K562 (cell line): ENCODE measurements at regions not wholly inside any gene's neighbourhood (a gene's known extent, or its start where the extent isn't known, plus 50 kb on each side); places are given as distances from the start of the nearest gene placed in this dataset.

Source experiments
- ATAC-seq: fragments of 200-7000 bp; cut with Tn5 transposase; 3 replicates; pipeline ENCODE4 v1.9.1; 2020; ENCODE audit warnings: moderate library complexity
- BruUV-seq: library from RNA; stranded (reverse); fragments of 400-500 nt; replicated peaks from 2 replicates; lab custom pipeline; 2021; lab: Mats Ljungman, UMichigan
- CTCF ChIA-PET: fragments of 300-600 bp; formaldehyde crosslinking; extraction: SDS; loops from one replicate; lab custom pipeline; 2021; ENCODE audit warnings: low intra/inter-chr PET ratio; lab: Yijun Ruan, JAX
- POLR2A ChIA-PET: fragments of 300-600, 350-650 bp; sonication (Branson Sonifier 250); formaldehyde crosslinking; extraction: SDS; loops from one replicate; lab custom pipeline; 2021; ENCODE audit warnings: antibody characterized with exemption, inconsistent platforms; lab: Yijun Ruan, JAX
- DNase-seq, 4 experiments: peaks; one replicate each; pipeline versions ENCODE4 v3.0.0 to v3.0.0-alpha.2; 2011 to 2018; ENCODE audit warnings: low spot score in 3 of 4, mixed read lengths in 3 of 4; ENCODE audit errors: extremely low read depth in 1 of 4
- FAIRE-seq: peaks from 2 replicates; lab custom pipeline; 2011; peaks lifted over from hg19 to GRCh38; lab: Jason Lieb, UNC
- H2AFZ ChIP-seq: 2 replicates; pipeline ENCODE4 v1.6.0; 2011; ENCODE audit warnings: low read depth, low read length, control low read depth, inconsistent platforms
- H3K27ac ChIP-seq: fragments of 200-600 bp; 3 replicates; pipeline ENCODE4 v1.8.0; 2011; ENCODE audit warnings: low read depth, mild to moderate bottlenecking, control low read depth, inconsistent platforms, low read length, moderate library complexity, mixed read lengths; ENCODE audit errors: extremely low read depth
- H3K27me3 ChIP-seq, 2 experiments: fragments of 300-600 bp in 1 of 2; 2 replicates in 1 of 2; 3 replicates in 1 of 2; pipeline versions ENCODE4 v1.6.0 to v1.8.0; 2011; ENCODE audit warnings: inconsistent platforms in 2 of 2, low read length in 2 of 2, mild to moderate bottlenecking in 1 of 2, mixed read lengths in 1 of 2, moderate library complexity in 1 of 2; ENCODE audit not compliant: control insufficient read depth in 2 of 2, insufficient read depth in 2 of 2
- H3K36me3 ChIP-seq: fragments of 300-600 bp; 3 replicates; pipeline ENCODE4 v1.8.0; 2011; ENCODE audit warnings: mild to moderate bottlenecking, low read length, inconsistent platforms; ENCODE audit not compliant: control insufficient read depth, insufficient read depth
- H3K4me1 ChIP-seq, 2 experiments: fragments of 200-600 bp in 1 of 2; replicated peaks in 1 of 2; 2 replicates in 1 of 2; 3 replicates in 1 of 2; pipeline versions ENCODE4 v1.5.1 to v1.8.0; 2011; ENCODE audit warnings: inconsistent platforms in 2 of 2, low read length in 2 of 2, mild to moderate bottlenecking in 1 of 2, mixed read lengths in 1 of 2, moderate library complexity in 1 of 2; ENCODE audit not compliant: control insufficient read depth in 2 of 2, insufficient read depth in 2 of 2
- H3K4me2 ChIP-seq: 2 replicates; pipeline ENCODE4 v1.6.1; 2011; ENCODE audit warnings: low read length, control low read depth, inconsistent platforms, mixed read lengths; ENCODE audit not compliant: insufficient read depth
- H3K4me3 ChIP-seq: fragments of 200-600 bp; sonication (generic), shearing (Covaris generic); 2 replicates; pipeline ENCODE4 v1.5.1; 2016; ENCODE audit warnings: control low read depth, inconsistent platforms
- H3K79me2 ChIP-seq: fragments of 200-600 bp; 3 replicates; pipeline ENCODE4 v1.8.0; 2011; ENCODE audit warnings: low read length, inconsistent platforms; ENCODE audit not compliant: control insufficient read depth, insufficient read depth
- H3K9ac ChIP-seq, 2 experiments: 2 replicates each; pipeline versions ENCODE4 v1.6.0 to v1.6.1; 2011; ENCODE audit warnings: low read depth in 2 of 2, low read length in 2 of 2, control low read depth in 1 of 2, inconsistent platforms in 1 of 2, mild to moderate bottlenecking in 1 of 2, mixed read lengths in 1 of 2; ENCODE audit not compliant: insufficient read depth in 1 of 2
- H3K9me1 ChIP-seq: one replicate; pipeline ENCODE4 v1.6.0; 2011; ENCODE audit warnings: inconsistent platforms, mild to moderate bottlenecking, low read length, moderate library complexity; ENCODE audit not compliant: control insufficient read depth, insufficient read depth
- H3K9me3 ChIP-seq: replicated peaks from 2 replicates; pipeline ENCODE4 v1.5.1; 2011; ENCODE audit warnings: low read depth, low read length, inconsistent platforms; ENCODE audit not compliant: control insufficient read depth, insufficient read depth
- H4K20me1 ChIP-seq: replicated peaks from 2 replicates; pipeline ENCODE4 v1.6.1; 2011; ENCODE audit warnings: low read length, inconsistent platforms, mixed read lengths; ENCODE audit not compliant: control insufficient read depth, insufficient read depth
- CBFA2T3 ChIP-seq: fragments of 450-650 bp; IDR thresholded peaks from 2 replicates; pipeline ENCODE4 v1.6.1; 2017
- CCAR2 ChIP-seq: fragments of 200-400 bp; formaldehyde crosslinking; IDR thresholded peaks from 2 replicates; pipeline ENCODE4 v1.6.1; 2017; ENCODE audit warnings: mild to moderate bottlenecking, low read depth, low read length
- CREB1 ChIP-seq, 2 experiments: sonication (generic) in 1 of 2; formaldehyde crosslinking in 1 of 2; IDR thresholded peaks; 2 replicates each; pipeline versions ENCODE4 v1.6.1 to v1.8.0; 2012 to 2022; ENCODE audit warnings: inconsistent platforms in 1 of 2, mild to moderate bottlenecking in 1 of 2, missing genetic modification reagents in 1 of 2, moderate library complexity in 1 of 2
- HNRNPLL ChIP-seq: fragments of 200-400 bp; formaldehyde crosslinking; IDR thresholded peaks from 2 replicates; pipeline ENCODE4 v1.6.1; 2017; ENCODE audit warnings: low read length, low read depth, mild to moderate bottlenecking; ENCODE audit not compliant: poor library complexity, severe bottlenecking
- NCOA1 ChIP-seq: fragments of 450-650 bp; IDR thresholded peaks from 2 replicates; pipeline ENCODE4 v1.6.1; 2016; ENCODE audit warnings: low read depth
- RBM17 ChIP-seq: fragments of 200-400 bp; formaldehyde crosslinking; IDR thresholded peaks from 2 replicates; pipeline ENCODE4 v1.6.1; 2017; ENCODE audit warnings: low read depth, mild to moderate bottlenecking, low read length, borderline replicate concordance
- SMAD1 ChIP-seq: fragments of 150-350 bp; IDR thresholded peaks from 2 replicates; pipeline ENCODE4 v1.6.1; 2014; ENCODE audit warnings: low read length, low read depth; ENCODE audit not compliant: partially characterized antibody
- SRSF3 ChIP-seq: fragments of 200-400 bp; formaldehyde crosslinking; IDR thresholded peaks from 2 replicates; pipeline ENCODE4 v1.6.1; 2016; ENCODE audit warnings: mild to moderate bottlenecking, low read length, moderate library complexity; ENCODE audit not compliant: insufficient read depth
- TEAD4 ChIP-seq, 2 experiments: sonication (generic) in 1 of 2; formaldehyde crosslinking in 1 of 2; IDR thresholded peaks; 2 replicates each; pipeline versions ENCODE4 v1.6.1 to v1.8.0; 2012 to 2022; ENCODE audit warnings: borderline replicate concordance in 1 of 2, inconsistent platforms in 1 of 2, low read length in 1 of 2, mild to moderate bottlenecking in 1 of 2, missing genetic modification reagents in 1 of 2
- U2AF1 ChIP-seq: fragments of 200-400 bp; formaldehyde crosslinking; optimal IDR thresholded peaks from 2 replicates; pipeline ENCODE3; 2017; ENCODE audit warnings: mild to moderate bottlenecking, low read depth, low read length, moderate library complexity
- ZNF121 ChIP-seq: sonication (generic); formaldehyde crosslinking; conservative IDR thresholded peaks from 2 replicates; pipeline ENCODE4 v1.8.0; 2022; ENCODE audit warnings: missing genetic modification reagents
- ZNF124 ChIP-seq: sonication (generic); formaldehyde crosslinking; IDR thresholded peaks from 2 replicates; pipeline ENCODE4 v1.8.1; 2022; ENCODE audit warnings: missing genetic modification reagents
- ZNF134 ChIP-seq: fragments of 250-450 bp; sonication (Bioruptor Pico); conservative IDR thresholded peaks from 2 replicates; pipeline ENCODE4 v1.4.0; 2020
- WGBS: fragments of 100-300 bp; shearing (Covaris generic); methylation state at CpG from one replicate; pipeline ENCODE4 v1.1.6; 2016; ENCODE audit warnings: low coverage, mixed read lengths; ENCODE audit not compliant: insufficient coverage; ENCODE audit errors: missing lambda C conversion rate; 5-methylcytosine and 5-hydroxymethylcytosine counted together
- in situ Hi-C: fragments of 300-500 bp; cut with MboI; formaldehyde crosslinking; loops from 4 replicates; pipeline ENCODE4 v1.15.0; 2018; ENCODE audit warnings: inconsistent platforms, mixed read lengths
- intact Hi-C: fragments of 100-400 bp; cut with micrococcal nuclease; formaldehyde crosslinking; loops from 2 replicates; pipeline ENCODE4 v1.14.2; 2022
- TF ChIP-seq, protein P1 (sequence below), 2 experiments: IDR thresholded peaks in 1 of 2; conservative IDR thresholded peaks in 1 of 2; 2 replicates each; pipeline ENCODE4 v1.6.1; 2016; ENCODE audit warnings: low read depth in 2 of 2, mild to moderate bottlenecking in 1 of 2, missing compliant biosample characterization in 1 of 2, missing genetic modification characterization in 1 of 2, moderate library complexity in 1 of 2

DNA sequence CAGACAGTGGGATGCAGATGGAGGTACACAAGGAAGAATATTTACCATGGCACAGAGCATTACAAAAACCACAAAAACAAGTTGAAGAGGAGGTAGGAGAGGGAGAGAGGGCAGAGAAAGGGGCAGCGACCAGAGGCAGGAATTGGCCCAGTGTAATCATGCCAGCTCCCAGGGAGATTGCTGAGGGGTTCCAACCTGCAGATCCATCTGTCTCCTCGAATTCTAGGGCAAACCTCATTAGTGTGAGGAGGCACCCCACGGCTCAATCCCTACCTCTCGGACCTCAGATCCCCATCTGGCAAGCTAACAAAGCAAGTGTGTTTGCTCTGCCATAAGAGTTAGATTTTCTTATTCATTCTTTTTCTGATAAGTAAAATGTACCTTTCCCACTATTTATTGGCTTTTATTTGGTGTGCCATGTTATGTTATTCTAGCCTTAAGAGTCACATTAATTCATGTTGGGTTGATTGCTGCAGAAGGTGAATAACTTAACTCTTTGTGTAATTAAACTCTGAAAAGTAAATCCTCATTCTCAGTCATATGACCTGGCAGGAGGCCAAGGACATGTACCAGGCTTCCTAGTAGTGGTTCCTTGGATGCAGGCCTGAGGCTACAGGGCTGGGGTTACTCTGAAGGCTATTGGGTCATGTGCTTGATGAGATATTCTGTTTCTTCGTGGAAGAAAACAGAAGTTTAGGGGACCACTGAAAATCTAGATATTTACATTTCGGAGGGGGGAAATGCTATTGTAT lies 315.2 kb upstream of the ATP10B start (continued):
- no peak for TF ChIP-seq U2AF1

DNA sequence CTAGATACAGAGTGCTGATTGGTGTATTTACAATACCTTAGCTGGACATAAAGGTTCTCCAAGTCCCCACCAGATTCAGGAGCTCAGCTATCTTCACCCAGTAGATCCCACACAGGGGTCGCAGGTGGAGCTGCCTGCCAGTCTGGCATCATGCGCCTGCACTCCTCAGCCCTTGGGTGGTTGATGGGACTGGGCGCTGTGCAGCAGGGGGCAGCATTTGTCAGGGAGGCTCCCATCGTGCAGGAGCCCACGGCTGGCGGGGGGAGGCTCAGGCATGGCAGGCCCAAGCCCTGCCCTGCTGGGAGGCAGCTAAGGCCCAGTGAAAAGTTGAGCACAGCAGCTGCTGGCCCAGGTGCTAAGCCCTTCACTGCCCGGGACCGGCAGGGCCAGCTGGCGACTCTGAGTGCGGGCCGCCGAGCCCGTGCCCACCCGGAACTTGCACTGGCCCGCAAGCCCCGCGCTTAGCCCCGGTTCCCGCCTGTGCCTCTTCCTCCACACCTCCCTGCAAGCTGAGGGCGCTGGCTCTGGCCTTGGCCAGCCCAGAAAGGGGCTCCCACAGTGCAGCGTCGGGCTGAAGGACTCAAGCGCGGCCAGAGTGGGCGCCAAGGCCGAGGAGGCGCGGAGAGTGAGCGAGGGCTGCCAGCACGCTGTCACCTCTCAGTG lies 314.1 kb upstream of the ATP10B start:
- no peak overlapping the region for H3K4me3 ChIP-seq
- H3K9me3 ChIP-seq = no peaks in the 10 kb centered on the region
- no peaks in the 10 kb centered on the region for H4K20me1 ChIP-seq
- H3K27ac ChIP-seq = no peak overlapping the region
- H3K4me1 ChIP-seq = no peaks in the 10 kb centered on the region
- no peak overlapping the region for H3K4me2 ChIP-seq
- TF ChIP-seq RBM17 (no peak), HNRNPLL (no peak), ZNF134 (CRISPR knock-in tag) (no peak), ZNF121 (CRISPR knock-in tag) (no peak), SMAD1 (no peak), NCOA1 (no peak), TEAD4 (IDR thresholded peaks at IDR 0.05; ENCODE audit: low read length) (no peak), TEAD4 (CRISPR knock-in tag; IDR thresholded peaks at IDR 0.05; ENCODE audit: borderline replicate concordance) (no peak), CBFA2T3 (no peak), SRSF3 (no peak), CCAR2 (no peak), CREB1 (IDR thresholded peaks at IDR 0.05) (no peak), CREB1 (CRISPR knock-in tag; IDR thresholded peaks at IDR 0.05) (no peak), ZNF124 (CRISPR knock-in tag) (no peak)
- TF ChIP-seq, protein P1, sequence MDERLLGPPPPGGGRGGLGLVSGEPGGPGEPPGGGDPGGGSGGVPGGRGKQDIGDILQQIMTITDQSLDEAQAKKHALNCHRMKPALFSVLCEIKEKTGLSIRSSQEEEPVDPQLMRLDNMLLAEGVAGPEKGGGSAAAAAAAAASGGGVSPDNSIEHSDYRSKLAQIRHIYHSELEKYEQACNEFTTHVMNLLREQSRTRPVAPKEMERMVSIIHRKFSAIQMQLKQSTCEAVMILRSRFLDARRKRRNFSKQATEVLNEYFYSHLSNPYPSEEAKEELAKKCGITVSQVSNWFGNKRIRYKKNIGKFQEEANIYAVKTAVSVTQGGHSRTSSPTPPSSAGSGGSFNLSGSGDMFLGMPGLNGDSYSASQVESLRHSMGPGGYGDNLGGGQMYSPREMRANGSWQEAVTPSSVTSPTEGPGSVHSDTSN (CRISPR knock-in tag; IDR thresholded peaks at IDR 0.05; ENCODE audit: low read depth) = no peak
- TF ChIP-seq, protein P1 (tag; conservative IDR thresholded peaks at IDR 0.05; ENCODE audit: low read depth) = no peak
- DNase-seq (no peak), FAIRE-seq (no peak), ATAC-seq (no peak)
- 2% methylated on average over 20 of the region's 30 CpGs for WGBS
- H3K9ac ChIP-seq = no peak overlapping the region
- H3K9me1 ChIP-seq = no peaks in the 10 kb centered on the region
- no TSS peak for BruUV-seq
- no peak overlapping the region for H2AFZ ChIP-seq
- in situ Hi-C loops (no loop called here), intact Hi-C loops (no loop called here)
- no peaks in the 10 kb centered on the region for H3K27me3 ChIP-seq
- no peaks in the 10 kb centered on the region for H3K36me3 ChIP-seq
- CTCF ChIA-PET = no interaction called here
- POLR2A ChIA-PET = interaction anchor here (0.7 kb wide), 1 partner anchor 587 kb away, joined by 3 read pairs; no protein-coding TSS in a partner anchor
- no peaks in the 10 kb centered on the region for H3K79me2 ChIP-seq
